GM10266 (cell line): ENCODE measurements at regions not wholly inside any gene's neighbourhood (a gene's known extent, or its start where the extent isn't known, plus 50 kb on each side); places are given as distances from the start of the nearest gene placed in this dataset.

Experiments used
- DNase-seq: peaks from one replicate; pipeline ENCODE4 v3.0.0; 2012; ENCODE audit errors: extremely low spot score
- CTCF ChIP-seq: IDR thresholded peaks from 2 replicates; pipeline ENCODE4 v1.5.1; 2012; ENCODE audit warnings: mild to moderate bottlenecking, low read depth; ENCODE audit not compliant: control insufficient read depth, insufficient read depth; ENCODE audit errors: missing control alignments

- no peak for TF ChIP-seq CTCF
- no peak for DNase-seq
Observed at GRCh38 chr18:79625924-79626561, 53.6 kb upstream of the CTDP1 start.

DNA sequence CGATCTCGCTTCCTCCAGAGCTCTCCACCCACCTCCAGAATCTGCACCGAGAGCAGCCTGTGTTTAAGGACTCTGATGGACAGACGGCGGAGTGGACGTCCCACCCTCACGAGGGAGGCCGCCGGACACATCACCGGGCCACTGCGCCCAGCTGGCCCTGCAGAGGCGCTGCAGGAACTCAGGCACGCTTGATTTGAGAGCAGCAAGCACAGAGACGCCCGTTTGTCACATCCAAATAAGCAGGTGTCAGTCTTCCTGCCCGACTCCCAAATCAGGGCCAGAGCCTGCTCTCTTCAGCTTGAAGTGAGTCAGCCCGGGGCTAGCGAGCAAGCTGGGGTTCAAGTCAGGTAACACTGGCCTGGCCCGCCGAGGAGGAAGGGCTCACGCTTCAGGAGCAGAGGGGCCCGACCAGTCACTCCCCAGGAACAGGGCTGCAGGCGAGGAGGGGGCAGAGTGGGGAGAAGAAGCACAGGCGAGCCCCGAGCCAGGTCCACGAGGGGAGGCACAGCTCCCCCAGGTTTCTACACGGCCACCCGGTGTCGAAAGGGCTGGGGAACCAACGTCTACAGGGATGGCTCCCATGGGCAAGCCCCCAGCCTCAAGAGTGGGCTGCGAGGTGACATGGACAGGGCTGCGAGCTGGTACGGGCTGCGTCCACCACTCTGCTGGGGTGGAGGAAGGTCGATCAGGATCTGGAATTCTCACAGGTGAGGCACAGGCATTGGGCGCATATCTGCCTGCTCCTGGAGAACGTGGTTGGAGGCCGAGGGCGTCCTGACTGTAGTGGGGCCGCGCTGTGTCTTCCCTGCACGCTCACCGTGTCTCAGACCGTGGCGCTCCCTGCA is 52.5 kb upstream of the CTDP1 start:
- DNase-seq: no peak
- TF ChIP-seq CTCF: no peak

DNA sequence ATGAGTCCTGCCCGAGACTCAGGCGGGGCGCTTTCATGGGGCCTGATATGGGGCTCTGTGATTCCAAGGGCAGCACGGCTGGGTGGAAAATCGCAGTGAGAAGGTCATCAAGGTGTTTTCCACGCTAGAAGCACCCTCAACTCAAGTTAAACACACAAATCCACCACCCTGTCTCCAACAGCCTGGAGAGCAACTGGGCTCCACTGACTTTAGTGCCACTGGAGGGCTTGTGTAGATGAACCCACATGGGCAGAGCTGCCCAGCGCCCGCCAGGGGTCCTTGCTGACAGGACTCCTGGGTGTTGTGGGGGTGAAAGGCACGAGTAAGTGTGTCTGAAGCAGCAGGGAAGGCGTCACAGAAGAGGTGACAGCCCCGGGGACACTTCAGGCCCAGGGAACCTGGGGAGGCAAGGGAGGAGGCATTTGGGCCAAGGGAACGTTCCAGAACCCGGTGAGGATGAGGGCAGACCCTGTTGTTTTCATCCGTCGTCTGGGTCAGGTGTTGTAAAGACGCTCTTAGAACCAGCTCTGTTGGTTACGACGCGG is 51.8 kb upstream of the CTDP1 start:
- no peak for DNase-seq
- no peak for TF ChIP-seq CTCF

DNA sequence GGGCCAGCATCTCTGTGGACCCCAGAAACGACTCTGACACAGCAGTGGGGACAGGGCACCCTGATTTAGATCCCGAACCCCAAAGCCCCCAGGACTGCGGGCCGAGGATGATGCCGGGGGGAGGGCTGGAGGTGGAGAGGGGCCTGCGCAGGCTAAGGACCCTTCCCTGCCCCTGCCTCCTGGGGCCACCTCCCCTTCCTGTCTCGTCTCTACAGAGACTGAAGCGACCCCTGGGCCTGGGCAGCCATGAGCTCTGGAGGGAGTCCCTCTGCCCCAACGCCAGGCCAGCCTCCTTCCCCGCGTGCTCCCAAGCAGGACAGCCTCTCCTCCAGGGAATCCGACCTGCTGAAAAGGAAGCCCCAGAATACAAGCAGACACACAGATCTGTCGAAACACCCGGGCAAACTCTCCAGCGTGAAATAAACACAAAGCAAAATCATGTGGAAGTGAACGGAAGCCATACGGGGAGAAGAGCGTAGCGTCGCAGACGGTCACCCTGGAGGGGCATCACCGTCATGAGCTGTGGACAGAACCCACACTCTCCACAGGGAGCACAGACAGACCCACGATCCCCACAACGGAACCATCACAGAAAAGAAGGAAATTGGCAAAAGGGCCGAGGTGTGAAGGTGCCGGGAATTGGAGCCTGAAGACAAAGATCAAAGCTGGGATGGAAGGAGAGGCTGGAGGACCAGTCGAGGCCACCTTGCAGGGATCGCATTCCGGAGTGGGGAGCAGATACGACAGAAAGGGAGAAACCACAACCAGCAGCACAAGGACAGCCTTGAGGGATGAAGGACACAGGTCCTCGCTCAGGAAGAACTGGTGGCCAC is 51.0 kb upstream of the CTDP1 start:
- DNase-seq: no peak
- TF ChIP-seq CTCF: no peak

GRCh38 chr18:79629249-79629558 is 50.4 kb upstream of the CTDP1 start:
- TF ChIP-seq CTCF: no peak
- no peak for DNase-seq

DNA sequence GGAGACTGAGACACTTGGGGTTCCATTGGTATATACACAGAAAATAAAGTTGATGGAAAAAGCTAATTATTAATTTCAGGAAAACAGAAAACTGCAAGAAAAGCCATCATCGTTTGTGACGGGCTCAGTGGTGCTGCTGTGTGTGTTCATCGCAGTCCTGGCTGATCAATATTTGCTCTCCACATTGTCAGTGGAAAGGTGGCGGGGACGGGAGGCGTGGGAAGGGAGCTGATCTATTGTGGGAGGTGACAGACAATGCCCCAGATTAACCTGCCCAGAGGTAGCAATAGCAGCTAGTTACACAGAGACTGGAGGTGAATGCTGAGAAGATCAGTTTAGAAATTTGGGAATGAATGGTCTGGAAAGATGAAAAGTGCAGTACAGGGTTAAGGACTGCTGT is 50.0 kb upstream of the CTDP1 start:
- no peak for DNase-seq
- TF ChIP-seq CTCF: no peak
